ENCODE measurements at regions not wholly inside any gene's neighbourhood (a gene's known extent, or its start where the extent isn't known, plus 50 kb on each side); places are given as distances from the start of the nearest gene placed in this dataset.
"Not testable (repeated sequence)": the region's sequence is repeated elsewhere in the genome, so short reads cannot be mapped to it uniquely, and the experiment has no call there.

DNA sequence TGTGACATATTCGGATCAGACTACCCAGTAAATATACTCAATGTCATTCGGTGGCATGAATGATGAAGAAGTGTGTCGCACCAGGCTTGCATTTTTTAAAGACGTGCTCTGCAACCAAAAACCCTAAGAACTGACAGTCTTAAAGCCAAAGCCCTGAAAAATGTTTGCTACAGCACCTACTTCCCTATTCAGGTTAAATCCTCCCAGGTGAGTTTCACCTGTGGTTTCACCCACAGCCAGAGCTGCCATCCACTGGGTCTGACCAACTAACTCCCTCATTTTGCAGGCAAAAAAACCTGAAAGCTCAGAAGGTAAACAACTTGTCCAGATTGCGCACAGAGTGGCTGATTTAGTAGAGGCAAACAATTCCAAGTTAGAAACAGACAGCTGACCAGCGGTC lies 222.3 kb upstream of the MGAT5 start:
- no peak overlapping the region for H3K27ac Mint-ChIP-seq (ENCODE audit: low read depth, unreplicated experiment)
- DNase-seq (ENCODE audit: unreplicated experiment): no peak
- H3K4me1 Mint-ChIP-seq (ENCODE audit: insufficient read depth, unreplicated experiment): no peaks in the 10 kb centered on the region
- TF ChIP-seq, protein P1, sequence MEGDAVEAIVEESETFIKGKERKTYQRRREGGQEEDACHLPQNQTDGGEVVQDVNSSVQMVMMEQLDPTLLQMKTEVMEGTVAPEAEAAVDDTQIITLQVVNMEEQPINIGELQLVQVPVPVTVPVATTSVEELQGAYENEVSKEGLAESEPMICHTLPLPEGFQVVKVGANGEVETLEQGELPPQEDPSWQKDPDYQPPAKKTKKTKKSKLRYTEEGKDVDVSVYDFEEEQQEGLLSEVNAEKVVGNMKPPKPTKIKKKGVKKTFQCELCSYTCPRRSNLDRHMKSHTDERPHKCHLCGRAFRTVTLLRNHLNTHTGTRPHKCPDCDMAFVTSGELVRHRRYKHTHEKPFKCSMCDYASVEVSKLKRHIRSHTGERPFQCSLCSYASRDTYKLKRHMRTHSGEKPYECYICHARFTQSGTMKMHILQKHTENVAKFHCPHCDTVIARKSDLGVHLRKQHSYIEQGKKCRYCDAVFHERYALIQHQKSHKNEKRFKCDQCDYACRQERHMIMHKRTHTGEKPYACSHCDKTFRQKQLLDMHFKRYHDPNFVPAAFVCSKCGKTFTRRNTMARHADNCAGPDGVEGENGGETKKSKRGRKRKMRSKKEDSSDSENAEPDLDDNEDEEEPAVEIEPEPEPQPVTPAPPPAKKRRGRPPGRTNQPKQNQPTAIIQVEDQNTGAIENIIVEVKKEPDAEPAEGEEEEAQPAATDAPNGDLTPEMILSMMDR (IDR thresholded peaks at IDR 0.05; ENCODE audit: unreplicated experiment): no peak
- BruUV-seq (replicated peaks): no TSS peak
- H3K27me3 Mint-ChIP-seq (ENCODE audit: insufficient read depth, unreplicated experiment): peaks cover 27% of the 10 kb centered on the region
- H3K4me3 Mint-ChIP-seq (ENCODE audit: unreplicated experiment): no peak overlapping the region
- ChIA-PET POLR2A (no interaction called here), CTCF (interaction anchor here (0.8 kb wide), 2 partner anchors 380 to 1269 kb away, joined by 3 read pairs; no protein-coding TSS in a partner anchor)
- H3K9me3 Mint-ChIP-seq (ENCODE audit: unreplicated experiment): no peaks in the 10 kb centered on the region
- peaks cover 6% of the 10 kb centered on the region for H3K36me3 Mint-ChIP-seq (ENCODE audit: insufficient read depth, unreplicated experiment)
- intact Hi-C loops (cut with micrococcal nuclease): no loop called here

DNA sequence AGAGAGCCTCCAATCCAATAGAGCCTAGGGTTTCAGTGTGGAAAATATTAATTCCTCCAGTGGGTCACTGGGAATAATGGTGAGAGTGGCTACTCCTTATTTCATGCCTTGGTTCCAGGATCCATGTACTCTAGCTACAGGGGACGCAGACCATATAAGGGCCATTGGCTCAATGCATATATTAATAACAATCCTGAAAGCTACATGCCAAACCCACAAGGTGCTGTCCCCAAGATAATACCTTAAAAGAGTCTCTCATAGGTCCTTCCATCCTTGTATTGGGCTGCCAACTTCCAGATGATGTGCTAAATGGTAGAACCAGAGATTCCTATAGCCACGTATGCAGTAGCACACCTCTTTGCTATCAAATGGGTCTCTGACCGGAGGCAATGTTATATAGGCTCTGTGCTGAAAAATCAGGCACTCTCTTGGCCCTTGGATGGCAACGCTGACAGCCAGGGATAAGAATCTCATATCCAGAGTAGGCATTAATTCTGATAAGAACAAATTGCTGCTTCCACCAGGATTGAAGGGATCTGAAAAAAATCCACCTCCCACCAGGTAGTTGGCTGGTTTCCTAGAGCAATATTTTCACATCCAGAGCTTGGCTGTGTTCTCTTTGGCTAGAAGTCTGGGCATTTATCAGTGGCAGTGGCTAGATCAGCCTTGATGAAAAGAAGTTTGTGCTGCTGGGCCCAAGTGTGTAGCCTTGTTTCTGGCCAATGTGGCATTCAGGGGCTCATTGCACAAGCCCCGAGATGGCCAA lies 218.1 kb upstream of the MGAT5 start:
- intact Hi-C loops (cut with micrococcal nuclease): no loop called here
- TF ChIP-seq, protein P1 (IDR thresholded peaks at IDR 0.05; ENCODE audit: unreplicated experiment): no peak
- no peaks in the 10 kb centered on the region for H3K4me1 Mint-ChIP-seq (ENCODE audit: insufficient read depth, unreplicated experiment)
- no peaks in the 10 kb centered on the region for H3K9me3 Mint-ChIP-seq (ENCODE audit: unreplicated experiment)
- H3K27me3 Mint-ChIP-seq (ENCODE audit: insufficient read depth, unreplicated experiment): peaks cover 19% of the 10 kb centered on the region
- H3K36me3 Mint-ChIP-seq (ENCODE audit: insufficient read depth, unreplicated experiment): peaks cover 2% of the 10 kb centered on the region
- DNase-seq (ENCODE audit: unreplicated experiment): no peak
- ChIA-PET CTCF (interaction anchor here (0.6 kb wide), 1 partner anchor 188 kb away, joined by 3 read pairs; no protein-coding TSS in a partner anchor), POLR2A (no interaction called here)
- no peak overlapping the region for H3K27ac Mint-ChIP-seq (ENCODE audit: low read depth, unreplicated experiment)
- no peak overlapping the region for H3K4me3 Mint-ChIP-seq (ENCODE audit: unreplicated experiment)
- BruUV-seq (replicated peaks): no TSS peak

DNA sequence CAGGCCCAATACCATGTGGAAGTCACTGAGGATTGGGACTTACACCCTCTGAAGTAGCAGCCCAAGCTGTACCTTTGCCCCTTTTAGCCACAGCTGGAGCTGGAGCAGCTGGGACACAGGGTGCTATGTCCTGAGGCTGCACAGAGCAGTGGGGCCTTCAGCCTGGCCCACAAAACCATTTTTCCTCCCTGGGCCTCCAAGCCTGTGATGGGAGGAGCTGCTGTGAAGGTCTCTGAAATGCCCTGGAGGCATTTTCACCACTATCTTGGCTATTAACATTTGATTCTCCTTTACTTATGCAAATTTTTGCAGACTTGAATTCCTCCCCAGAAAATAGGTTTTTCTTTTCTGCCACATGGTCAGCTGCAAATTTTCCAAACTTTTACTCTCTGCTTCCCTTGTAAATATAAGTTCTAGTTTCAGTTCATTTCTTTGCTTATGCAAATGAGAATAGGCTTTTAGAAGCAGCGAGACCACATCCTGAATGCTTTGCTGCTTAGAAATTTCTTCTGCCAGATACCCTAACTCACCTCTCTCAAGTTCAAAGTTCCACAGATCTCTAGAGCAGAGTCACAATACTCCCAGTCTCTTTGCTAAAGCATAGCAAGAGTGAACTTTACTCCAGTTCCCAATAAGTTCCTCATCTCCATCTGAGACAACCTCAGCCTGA lies 213.8 kb upstream of the MGAT5 start:
- Mint-ChIP-seq H3K4me1 (ENCODE audit: insufficient read depth, unreplicated experiment) (no peaks in the 10 kb centered on the region), H3K9me3 (ENCODE audit: unreplicated experiment) (no peaks in the 10 kb centered on the region), H3K36me3 (ENCODE audit: insufficient read depth, unreplicated experiment) (no peaks in the 10 kb centered on the region), H3K27me3 (ENCODE audit: insufficient read depth, unreplicated experiment) (peaks cover 3% of the 10 kb centered on the region), H3K27ac (ENCODE audit: low read depth, unreplicated experiment) (no peak overlapping the region), H3K4me3 (ENCODE audit: unreplicated experiment) (no peak overlapping the region)
- intact Hi-C loops (cut with micrococcal nuclease): no loop called here
- TF ChIP-seq, protein P1 (IDR thresholded peaks at IDR 0.05; ENCODE audit: unreplicated experiment): no peak
- BruUV-seq (replicated peaks): no TSS peak
- ChIA-PET CTCF (no interaction called here), POLR2A (no interaction called here)
- DNase-seq (ENCODE audit: unreplicated experiment): no peak

DNA sequence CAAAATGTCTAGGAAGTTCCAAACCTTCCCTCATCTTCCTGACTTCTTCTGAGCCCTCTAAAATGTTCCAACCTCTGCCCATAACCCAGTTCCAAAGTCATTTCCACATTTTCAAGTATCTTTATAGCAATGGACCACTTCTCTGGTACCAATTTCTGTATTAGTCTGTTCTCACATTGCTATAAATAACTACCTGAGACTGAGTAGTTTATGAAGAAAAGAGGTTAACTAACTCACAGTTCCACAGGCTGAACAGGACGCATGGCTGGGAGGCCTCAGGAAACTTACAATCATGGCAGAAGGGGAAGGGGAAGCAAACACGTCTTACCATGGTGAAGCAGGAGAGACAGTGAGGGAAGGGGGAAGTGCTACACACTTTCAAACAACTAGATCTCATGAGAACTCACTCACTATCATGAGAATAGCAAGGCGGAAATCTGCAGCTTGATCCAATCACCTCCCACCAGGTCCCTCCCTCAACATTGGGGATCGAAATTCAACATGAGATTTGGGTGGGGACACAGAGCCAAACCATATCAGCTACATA lies 213.2 kb upstream of the MGAT5 start:
- H3K27me3 Mint-ChIP-seq (ENCODE audit: insufficient read depth, unreplicated experiment); H3K4me1 Mint-ChIP-seq (ENCODE audit: insufficient read depth, unreplicated experiment); DNase-seq (ENCODE audit: unreplicated experiment); intact Hi-C loops (cut with micrococcal nuclease); H3K36me3 Mint-ChIP-seq (ENCODE audit: insufficient read depth, unreplicated experiment); H3K4me3 Mint-ChIP-seq (ENCODE audit: unreplicated experiment); CTCF ChIA-PET; POLR2A ChIA-PET; H3K9me3 Mint-ChIP-seq (ENCODE audit: unreplicated experiment); H3K27ac Mint-ChIP-seq (ENCODE audit: low read depth, unreplicated experiment); BruUV-seq (replicated peaks): not testable (repeated sequence)
